Right hindlimb (tissue), 1 donor: ENCODE measurements at regions not wholly inside any gene's neighbourhood (a gene's known extent, or its start where the extent isn't known, plus 50 kb on each side); places are given as distances from the start of the nearest gene placed in this dataset.

Experiments
- DNase-seq: peaks from one replicate; pipeline ENCODE4 v3.0.0-alpha.2; 2018

DNA sequence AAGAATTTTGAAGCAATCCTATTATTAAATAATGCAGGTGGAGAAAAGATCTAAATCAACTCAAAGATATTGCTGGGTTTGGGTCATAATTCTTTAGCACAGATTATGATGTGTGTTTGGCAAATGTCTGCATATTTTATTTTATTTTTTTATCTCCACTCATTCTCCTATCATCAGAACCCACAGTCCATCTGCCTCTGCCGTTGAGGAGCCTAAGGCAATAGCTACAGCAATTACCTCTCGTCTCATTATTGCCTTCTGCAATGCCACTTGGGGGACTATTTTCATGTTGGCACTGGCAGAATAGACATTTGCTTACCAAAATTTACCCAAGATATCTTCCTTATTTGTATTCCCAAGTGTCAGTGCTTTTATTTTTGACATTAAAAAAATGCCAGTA lies 815.9 kb upstream of the CNTNAP5 start:
- no peak for DNase-seq

DNA sequence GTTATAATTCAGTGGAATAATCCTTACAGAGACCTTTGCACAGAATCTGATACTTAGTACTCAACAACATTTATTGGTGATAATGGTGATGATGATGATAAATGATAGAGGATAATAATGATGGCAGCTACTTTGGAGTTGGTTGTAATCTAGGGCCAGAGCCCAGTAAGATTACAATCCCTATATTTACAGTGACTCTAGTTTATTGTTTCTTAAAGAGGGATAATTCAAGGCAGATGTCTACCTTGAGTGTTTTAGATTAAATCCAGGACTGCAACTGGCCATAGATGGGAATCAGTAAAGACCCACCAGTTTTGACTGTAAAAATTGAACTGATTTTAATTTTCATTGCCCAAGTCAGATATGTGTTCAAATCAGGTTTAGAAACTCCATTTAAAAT lies 813.9 kb upstream of the CNTNAP5 start:
- DNase-seq, result no peak

DNA sequence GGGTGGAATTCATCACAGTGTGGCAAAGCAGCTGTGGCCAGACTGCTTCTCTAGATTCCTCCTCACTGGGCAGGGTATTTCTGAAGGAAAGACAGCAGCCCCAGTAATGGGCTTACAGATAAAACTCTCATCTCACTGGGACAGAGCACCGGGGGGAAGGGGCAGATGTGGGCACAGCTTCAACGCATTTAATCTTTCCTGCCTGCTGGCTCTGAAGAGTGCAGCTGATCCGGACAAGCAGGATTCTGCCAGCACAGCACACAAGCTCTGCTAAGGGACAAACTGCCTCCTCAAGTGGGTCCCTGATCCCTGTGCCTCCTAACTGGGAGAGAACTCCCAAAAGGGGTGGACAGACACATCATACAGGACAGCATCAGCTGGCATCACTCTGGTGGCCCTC lies 779.9 kb upstream of the CNTNAP5 start:
- DNase-seq, result no peak

DNA sequence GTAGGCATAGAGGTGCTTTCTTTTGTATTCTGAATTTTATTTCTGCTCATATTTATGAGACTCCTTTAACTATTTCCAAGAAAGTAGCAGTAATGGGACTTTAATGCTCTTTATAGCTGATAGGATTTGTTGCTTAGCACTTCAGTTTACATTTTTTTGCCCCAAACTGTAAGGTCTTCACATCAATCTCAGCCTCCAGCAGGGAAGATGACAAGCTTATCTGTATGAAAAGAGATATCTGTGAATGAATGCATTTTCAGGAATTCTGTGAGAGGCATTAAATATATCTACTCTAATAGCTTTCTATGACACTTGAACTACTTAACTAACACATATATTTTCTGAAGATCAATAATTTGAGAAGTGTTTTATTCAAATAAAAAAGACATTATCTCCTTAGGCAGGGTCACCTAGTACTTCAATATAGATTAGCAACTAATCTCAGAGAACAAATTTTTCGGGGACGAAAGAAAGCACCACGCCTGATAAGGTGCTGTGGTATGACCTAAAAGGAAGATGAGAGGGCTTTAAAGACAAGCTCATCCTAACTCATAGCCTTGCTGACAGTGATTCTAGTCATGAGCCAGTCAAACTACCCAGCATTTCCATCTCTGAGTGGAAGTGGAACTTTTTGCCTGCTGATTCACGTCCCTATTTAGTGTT lies 766.1 kb upstream of the CNTNAP5 start:
- no peak for DNase-seq

DNA sequence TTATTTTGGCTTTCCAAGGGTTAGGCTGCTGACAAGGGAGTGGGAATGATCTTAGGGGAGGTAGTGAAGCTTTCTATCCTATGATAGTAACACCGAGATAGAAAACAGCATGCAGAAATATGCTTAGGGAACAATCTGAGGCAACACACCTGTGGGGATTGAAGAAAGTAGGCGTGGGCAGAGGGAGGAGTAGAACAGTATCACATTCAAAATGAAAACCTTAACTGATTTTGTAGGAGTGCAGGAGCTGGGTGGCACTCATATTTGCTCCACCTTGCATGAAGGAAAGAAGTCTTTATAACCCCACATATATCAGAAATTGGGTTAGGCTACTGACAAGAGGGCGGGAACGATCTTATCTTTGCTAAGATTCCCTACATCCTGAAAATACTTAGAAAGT lies 762.2 kb upstream of the CNTNAP5 start:
- DNase-seq, result no peak

DNA sequence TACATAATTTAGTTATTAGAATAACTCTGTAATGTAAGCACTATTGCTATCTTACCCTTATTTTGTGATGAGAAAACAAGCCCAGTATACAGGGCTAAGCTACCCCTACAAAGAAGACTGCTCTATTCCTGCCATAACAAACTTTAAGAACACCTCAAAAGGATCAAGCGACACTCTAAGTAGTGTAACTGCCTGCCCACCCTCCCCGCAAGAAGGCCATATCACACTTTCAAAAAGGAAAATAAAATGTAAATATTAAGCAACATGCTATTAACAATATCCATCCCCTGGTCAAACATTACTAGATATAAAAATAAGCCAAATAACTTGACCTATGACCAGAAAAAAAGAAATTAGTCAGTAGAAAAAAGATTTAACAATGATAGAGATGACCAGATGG lies 741.7 kb upstream of the CNTNAP5 start:
- no peak for DNase-seq

DNA sequence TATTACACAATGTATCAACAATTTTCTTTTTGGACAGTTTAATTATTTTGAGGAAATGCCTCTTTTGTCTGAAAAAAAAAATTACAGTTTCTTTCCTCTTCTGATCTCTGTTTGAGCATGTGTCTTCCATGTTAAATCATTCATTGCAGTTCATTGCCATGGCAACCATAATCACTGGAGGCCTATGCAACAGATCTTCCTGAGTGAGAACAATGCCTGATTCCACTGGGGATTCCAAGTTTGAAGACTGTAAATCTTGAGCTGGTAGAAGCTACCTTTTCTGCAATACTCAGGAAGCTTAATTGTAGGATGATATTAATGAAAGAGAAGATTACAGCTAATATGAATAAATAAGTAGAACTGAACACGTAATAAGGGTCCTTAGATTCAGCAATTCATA lies 721.4 kb upstream of the CNTNAP5 start:
- no peak for DNase-seq
